Thoracic aorta (tissue), 2 donors: ENCODE measurements at regions not wholly inside any gene's neighbourhood (a gene's known extent, or its start where the extent isn't known, plus 50 kb on each side); places are given as distances from the start of the nearest gene placed in this dataset.
"Not testable (repeated sequence)": the region's sequence is repeated elsewhere in the genome, so short reads cannot be mapped to it uniquely, and the experiment has no call there.

ENCODE experiments used
- ATAC-seq: fragments of 150-250 bp; one replicate; pipeline ENCODE4 v1.8.0; 2017; ENCODE audit warnings: low read depth; ENCODE audit not compliant: insufficient number of reproducible peaks, low FRiP score
- DNase-seq: peaks from one replicate; pipeline ENCODE4 v3.0.0-alpha.2; 2020; ENCODE audit warnings: low spot score
- H3K27ac ChIP-seq, 2 donors: fragments of 200-600 bp; sonication (generic); 1 replicate in 1 of 2; 2 replicates in 1 of 2; pipeline ENCODE4 v1.5.1; 2016; ENCODE audit warnings: mild to moderate bottlenecking in 2 of 2, moderate library complexity in 2 of 2
- H3K27me3 ChIP-seq: fragments of 200-600 bp; sonication (generic); replicated peaks from 2 replicates; pipeline ENCODE4 v1.6.0; 2016; ENCODE audit warnings: mild to moderate bottlenecking; ENCODE audit not compliant: insufficient read depth
- H3K36me3 ChIP-seq: fragments of 200-600 bp; sonication (generic); one replicate; pipeline ENCODE4 v1.5.1; 2016
- H3K4me1 ChIP-seq, 2 donors: fragments of 200-600 bp; sonication (generic); 1 replicate in 1 of 2; 2 replicates in 1 of 2; pipeline versions ENCODE4 v1.5.1 to v1.6.0; 2016; ENCODE audit warnings: low read depth in 2 of 2, mild to moderate bottlenecking in 1 of 2; ENCODE audit not compliant: control insufficient read depth in 1 of 2
- H3K4me3 ChIP-seq: fragments of 200-600 bp; sonication (generic); 2 replicates; pipeline ENCODE4 v1.5.1; 2016; ENCODE audit warnings: mild to moderate bottlenecking
- H3K9me3 ChIP-seq: fragments of 200-600 bp; sonication (generic); 2 replicates; pipeline ENCODE4 v1.5.1; 2016
- TF ChIP-seq, protein P1 (sequence below): fragments of 200-600 bp; sonication (generic); IDR thresholded peaks from one replicate; pipeline ENCODE4 v1.5.1; 2019; ENCODE audit warnings: antibody characterized with exemption

GRCh38 chr2:132272713-132273112 is 111.0 kb upstream of the ANKRD30BL start:
- H3K36me3 ChIP-seq = no peaks in the 10 kb centered on the region
- ATAC-seq = no peak
- DNase-seq = no peak
- H3K4me1 ChIP-seq = no peaks in the 10 kb centered on the region
- H3K27ac ChIP-seq = no peak overlapping the region
- no peak overlapping the region for H3K4me3 ChIP-seq
- no peaks in the 10 kb centered on the region for H3K27me3 ChIP-seq
- H3K9me3 ChIP-seq = no peaks in the 10 kb centered on the region
- TF ChIP-seq, protein P1, sequence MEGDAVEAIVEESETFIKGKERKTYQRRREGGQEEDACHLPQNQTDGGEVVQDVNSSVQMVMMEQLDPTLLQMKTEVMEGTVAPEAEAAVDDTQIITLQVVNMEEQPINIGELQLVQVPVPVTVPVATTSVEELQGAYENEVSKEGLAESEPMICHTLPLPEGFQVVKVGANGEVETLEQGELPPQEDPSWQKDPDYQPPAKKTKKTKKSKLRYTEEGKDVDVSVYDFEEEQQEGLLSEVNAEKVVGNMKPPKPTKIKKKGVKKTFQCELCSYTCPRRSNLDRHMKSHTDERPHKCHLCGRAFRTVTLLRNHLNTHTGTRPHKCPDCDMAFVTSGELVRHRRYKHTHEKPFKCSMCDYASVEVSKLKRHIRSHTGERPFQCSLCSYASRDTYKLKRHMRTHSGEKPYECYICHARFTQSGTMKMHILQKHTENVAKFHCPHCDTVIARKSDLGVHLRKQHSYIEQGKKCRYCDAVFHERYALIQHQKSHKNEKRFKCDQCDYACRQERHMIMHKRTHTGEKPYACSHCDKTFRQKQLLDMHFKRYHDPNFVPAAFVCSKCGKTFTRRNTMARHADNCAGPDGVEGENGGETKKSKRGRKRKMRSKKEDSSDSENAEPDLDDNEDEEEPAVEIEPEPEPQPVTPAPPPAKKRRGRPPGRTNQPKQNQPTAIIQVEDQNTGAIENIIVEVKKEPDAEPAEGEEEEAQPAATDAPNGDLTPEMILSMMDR = no peak

DNA sequence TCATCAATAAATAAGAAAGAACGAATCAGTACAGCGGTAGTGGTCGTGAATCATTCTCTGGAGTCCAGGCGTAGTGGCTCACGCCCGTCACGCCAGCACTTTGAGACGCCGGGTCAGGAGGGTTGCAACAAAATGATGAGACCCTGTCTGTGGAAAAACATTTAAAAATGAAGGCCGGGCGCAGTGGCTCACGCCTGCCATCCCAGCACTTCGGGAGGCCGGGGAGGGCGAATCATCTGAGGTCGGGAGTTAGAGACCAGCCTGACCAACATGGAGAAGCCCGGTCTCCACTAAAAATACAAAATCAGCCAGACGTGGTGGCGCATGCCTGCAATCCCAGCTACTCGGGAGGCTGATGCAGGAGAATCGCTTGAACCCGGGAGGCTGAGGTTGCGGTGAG is 111.8 kb upstream of the ANKRD30BL start:
- not testable (repeated sequence) for H3K27me3 ChIP-seq, H3K36me3 ChIP-seq, H3K4me3 ChIP-seq, H3K4me1 ChIP-seq, H3K9me3 ChIP-seq, H3K27ac ChIP-seq, ATAC-seq, DNase-seq

- Histone ChIP-seq H3K27ac (no peak overlapping the region), H3K4me3 (no peak overlapping the region), H3K27me3 (no peaks in the 10 kb centered on the region), H3K4me1 (no peaks in the 10 kb centered on the region), H3K36me3 (no peaks in the 10 kb centered on the region), H3K9me3 (no peaks in the 10 kb centered on the region)
- DNase-seq = no peak
- no peak for ATAC-seq
- TF ChIP-seq, protein P1 = no peak
Measured at GRCh38 chr2:132274000-132274399, 112.2 kb upstream of the ANKRD30BL start.

DNA sequence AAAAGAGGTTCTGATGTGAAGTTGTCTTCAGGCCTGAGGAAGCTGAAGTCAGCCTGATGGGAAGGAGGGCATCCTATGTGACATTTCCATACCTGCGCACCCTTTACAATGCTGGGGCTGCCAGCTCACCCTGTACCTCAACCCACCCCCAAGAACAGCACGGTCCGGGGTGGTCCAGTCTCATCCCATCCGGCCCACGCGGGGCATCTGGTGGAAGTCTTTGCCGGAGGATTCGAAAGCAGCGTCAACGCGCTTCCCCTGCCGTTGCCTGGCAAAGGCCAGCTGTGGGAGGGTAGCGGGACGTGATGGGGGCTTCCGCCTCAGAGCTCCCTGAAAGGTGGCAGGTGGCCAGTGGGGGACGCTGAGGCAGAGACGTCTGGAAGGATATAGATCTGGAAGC is 113.6 kb upstream of the ANKRD30BL start:
- DNase-seq (no peak), ATAC-seq (no peak)
- H3K9me3 ChIP-seq = no peaks in the 10 kb centered on the region
- no peak overlapping the region for H3K27ac ChIP-seq
- no peaks in the 10 kb centered on the region for H3K27me3 ChIP-seq
- no peaks in the 10 kb centered on the region for H3K4me1 ChIP-seq
- H3K36me3 ChIP-seq = no peaks in the 10 kb centered on the region
- no peak overlapping the region for H3K4me3 ChIP-seq
- TF ChIP-seq, protein P1 = no peak

DNA sequence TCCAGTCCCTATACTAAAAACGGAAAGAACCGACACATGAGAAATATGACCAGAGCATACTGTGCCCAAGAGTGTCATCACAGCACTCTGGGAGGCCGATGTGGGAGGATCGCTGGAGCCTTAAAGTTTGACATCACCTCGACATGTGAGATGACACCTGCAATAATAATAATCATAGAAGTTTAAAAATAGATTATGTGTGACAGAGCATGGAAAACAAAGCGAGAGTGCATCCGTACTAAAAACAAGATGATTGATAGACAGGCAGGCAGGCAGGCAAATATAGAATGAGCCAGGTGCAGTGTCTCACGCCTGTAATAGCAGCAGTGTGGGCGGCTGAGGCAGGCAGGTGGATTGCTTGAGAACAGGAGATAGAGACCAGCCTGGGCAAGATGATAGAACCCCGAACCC is 114.8 kb upstream of the ANKRD30BL start:
- no peaks in the 10 kb centered on the region for H3K4me1 ChIP-seq
- ATAC-seq (no peak), DNase-seq (no peak)
- no peaks in the 10 kb centered on the region for H3K27me3 ChIP-seq
- H3K4me3 ChIP-seq = no peak overlapping the region
- H3K9me3 ChIP-seq = no peaks in the 10 kb centered on the region
- no peak overlapping the region for H3K27ac ChIP-seq
- H3K36me3 ChIP-seq = no peaks in the 10 kb centered on the region
- TF ChIP-seq, protein P1 = no peak

DNA sequence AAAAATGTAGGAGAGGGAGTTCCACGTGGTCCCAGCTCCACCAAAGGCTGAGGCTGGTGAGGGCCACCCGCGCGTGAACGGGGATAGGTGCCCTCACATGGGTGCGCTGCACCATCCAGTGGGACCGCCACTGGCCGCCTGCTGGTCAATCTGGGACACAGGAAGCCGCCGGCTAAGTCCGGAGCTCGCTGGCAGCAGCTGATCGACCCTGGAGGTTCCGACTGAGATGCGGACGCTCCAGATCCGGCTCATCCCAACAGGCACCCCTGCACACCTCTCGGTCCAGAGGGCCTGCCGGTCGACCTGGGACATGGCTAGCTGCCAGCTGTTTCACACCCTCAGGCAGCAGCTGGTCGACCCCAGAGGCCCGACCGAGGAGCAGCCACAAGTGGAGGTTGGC is 116.5 kb upstream of the ANKRD30BL start:
- no peak for ATAC-seq

More for the DNA sequence above, 116.5 kb upstream of the ANKRD30BL start:
- Histone ChIP-seq H3K9me3 (no peaks in the 10 kb centered on the region), H3K27me3 (no peaks in the 10 kb centered on the region), H3K4me1 (no peaks in the 10 kb centered on the region), H3K36me3 (no peaks in the 10 kb centered on the region), H3K4me3 (no peak overlapping the region), H3K27ac (no peak overlapping the region)
- TF ChIP-seq, protein P1 = no peak
- DNase-seq = no peak
